Myocyte (in vitro differentiated cells): ENCODE measurements at regions not wholly inside any gene's neighbourhood (a gene's known extent, or its start where the extent isn't known, plus 50 kb on each side); places are given as distances from the start of the nearest gene placed in this dataset.
"Not testable (repeated sequence)": the region's sequence is repeated elsewhere in the genome, so short reads cannot be mapped to it uniquely, and the experiment has no call there.

ENCODE experiments used
- DNase-seq: peaks from one replicate; pipeline ENCODE4 v3.0.0-alpha.2; 2012; ENCODE audit warnings: low read depth

DNA sequence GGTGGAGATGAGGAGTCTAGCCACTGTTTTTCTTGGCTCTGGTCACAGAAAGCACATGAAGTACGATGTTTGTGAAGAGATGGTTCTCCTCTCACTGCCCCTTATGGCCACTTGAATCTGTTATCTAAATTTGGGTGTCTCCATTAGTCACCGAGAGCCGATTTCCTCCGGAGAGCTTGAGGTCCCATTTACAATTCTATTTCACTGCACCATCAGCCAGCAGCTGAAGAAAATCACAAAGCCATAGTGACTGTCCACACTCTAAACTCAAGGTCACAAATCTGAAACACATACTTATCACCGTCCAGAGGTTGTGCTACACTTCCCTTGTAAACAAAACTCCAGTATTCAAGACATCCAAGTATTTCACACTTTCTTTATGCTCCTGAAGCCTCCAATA, 207.2 kb upstream of the FRG1 start:
- not testable (repeated sequence) for DNase-seq

DNA sequence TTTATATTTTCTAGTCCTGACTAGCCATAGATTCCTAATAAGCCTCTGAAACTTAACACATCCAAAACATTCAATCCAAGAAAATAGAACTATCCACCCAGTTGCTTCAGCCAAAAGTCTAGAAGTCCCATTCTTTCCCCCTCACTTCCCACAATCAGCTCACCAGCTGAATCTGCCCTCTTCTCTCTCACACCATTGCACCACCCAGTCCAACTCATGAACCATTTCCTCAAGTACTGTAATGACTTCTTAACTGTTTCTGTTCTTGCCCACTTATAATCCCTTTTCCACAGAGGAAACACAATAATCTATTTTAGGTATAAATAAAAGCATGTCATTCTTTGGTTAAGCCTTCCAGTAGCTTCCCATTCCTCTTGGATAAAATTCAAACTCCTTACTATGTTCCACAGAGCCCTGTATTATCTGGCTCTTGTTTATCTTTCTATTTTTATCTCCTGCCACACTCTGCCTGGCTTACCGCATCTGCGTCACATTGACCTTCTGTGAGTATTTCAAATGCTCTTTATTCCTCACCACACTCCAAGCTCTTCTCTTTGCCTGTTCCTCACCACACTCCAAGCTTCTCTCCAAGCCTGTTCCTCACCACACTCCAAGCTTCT, 205.9 kb upstream of the FRG1 start:
- peak; percentile 0 for DNase-seq

DNA sequence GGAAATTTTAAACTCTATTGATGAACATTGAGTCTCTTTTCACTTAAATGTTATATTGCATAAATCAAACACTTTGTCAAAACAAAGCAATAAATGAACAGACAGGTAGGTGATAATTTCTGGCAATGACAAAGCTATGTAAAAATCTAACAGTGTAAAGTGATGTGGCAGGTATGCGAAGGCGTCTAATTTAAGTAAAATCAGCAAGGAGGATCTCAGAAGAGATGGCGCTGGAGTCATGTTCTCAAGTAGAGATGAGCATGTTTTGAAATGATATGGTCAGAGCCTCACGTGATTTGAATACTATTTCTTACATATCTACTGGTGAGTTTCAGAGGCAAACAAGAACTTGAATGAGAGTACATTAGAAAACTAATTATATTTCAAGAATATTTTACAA, 204.0 kb upstream of the FRG1 start:
- not testable (repeated sequence) for DNase-seq

- DNase-seq, result not testable (repeated sequence)
Measured at GRCh38 chr4:189740118-189740517, 200.6 kb upstream of the FRG1 start.

DNA sequence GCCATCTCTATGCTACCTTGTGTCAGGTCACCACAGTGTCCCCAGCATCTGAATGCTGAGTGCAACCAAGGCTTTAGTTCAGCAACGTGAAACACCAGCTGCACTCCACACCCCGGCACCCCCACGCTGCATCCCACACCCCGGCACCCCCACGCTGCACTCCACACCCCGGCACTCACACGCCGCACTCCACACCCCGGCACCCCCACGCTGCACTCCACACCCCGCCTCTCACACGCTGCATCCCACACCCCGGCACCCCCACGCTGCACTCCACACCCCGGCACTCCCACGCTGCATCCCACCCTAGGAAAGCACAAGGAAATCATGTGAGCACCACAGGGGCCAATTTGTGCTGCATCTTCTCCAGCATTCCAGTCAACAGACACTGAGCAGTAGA, 199.8 kb upstream of the FRG1 start:
- no peak for DNase-seq

DNA sequence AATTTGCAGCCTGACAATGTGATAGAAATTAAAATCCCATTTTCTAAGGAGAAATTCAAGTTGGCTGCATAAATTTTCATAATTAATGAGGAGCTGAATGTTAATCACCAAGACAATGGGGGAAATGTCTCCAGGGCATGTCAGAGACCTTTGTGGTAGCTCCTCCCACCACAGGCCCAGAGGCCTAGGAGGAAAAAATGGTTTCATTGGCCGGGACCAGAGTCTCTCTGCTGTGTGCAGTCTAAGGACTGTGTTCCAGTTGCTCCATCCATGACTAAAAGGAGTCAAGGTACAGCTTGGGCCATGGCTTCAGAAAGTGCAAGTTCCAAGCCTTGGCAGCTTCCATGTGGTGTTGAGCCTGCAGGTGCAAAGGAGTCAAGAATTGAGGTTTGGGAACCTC, 187.6 kb upstream of the FRG1 start:
- not testable (repeated sequence) for DNase-seq

GRCh38 chr4:189763583-189763982, 177.1 kb upstream of the FRG1 start:
- DNase-seq, result no peak

GRCh38 chr4:189765301-189765700, 175.4 kb upstream of the FRG1 start:
- no peak for DNase-seq

DNA sequence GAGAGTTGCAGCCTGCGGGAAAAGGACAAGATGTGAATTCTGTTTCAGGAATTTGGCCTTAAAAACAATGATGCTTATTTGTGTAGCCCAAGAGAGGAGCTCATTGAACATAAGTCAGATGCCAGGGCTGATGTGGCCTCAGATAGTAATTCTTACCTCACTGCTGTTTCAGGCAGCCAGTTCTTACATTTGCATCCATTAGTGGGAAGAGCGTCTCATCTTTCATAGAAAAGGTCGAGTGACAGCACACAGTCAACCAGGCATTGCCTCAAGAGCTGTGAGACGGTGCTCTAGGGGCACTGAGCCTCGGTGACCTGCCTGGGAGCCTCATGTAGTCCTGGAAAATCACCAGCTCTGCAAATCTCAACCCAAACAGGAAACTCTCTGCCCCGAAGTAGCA, 174.9 kb upstream of the FRG1 start:
- DNase-seq, result no peak

DNA sequence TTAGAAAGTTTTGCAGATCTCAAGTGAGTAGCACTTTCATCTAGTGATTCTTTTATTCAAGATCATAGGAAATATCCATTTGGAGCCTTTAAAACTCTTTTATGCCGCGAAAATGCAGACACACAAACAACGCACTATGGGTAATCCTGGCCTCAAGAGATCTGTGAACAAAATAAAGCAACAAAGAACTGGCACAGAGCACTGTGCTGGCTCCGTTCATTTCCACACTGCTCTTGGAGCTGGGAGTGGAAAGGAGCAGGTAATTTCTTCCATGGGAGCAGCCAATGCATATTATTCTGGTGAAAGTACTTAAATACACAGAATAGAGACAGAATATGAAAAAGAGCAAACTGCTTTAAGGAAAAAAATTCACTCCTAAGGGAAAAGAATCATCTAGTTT, 172.7 kb upstream of the FRG1 start:
- DNase-seq, result no peak

DNA sequence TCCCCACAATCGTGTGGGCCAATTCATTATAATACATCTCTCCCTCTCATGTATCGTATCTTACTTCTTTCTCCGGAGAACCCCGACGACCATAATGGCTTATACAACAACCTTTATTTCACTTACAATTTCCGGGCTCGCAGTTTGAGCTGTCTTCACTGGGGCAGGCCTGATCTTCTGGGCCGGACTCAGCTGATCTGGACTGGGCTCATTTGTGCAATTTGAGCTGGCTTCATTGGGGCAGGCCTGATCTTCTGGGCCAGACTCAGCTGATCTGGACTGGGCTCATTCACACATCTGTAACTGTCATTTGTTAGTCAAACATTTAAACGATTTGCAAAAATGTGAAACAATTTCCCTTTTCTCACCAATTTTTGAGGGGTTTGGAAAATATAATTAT, 171.5 kb upstream of the FRG1 start:
- no peak for DNase-seq

- no peak for DNase-seq
Measured at GRCh38 chr4:189771696-189772361, 168.8 kb upstream of the FRG1 start.

DNA sequence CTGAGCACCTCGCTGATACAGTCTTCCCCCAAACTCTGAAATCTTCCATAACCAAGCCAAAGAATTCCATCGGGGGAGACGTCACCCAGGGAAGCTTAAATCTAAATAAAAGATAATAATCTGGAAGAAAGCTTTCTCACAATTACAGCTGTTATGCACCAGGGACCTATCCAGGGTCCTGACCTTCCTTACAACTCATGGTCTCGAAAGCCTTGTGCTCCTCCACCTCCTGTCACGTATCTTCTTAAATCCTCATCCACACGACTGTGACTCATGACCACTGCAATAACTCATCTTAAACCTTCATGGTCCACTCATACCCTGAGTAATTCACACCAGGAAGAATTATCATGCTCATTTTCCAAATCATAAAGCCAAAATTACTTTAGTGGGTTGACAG, 166.8 kb upstream of the FRG1 start:
- peak; percentile 3 for DNase-seq

GRCh38 chr4:189779281-189779980, 161.2 kb upstream of the FRG1 start:
- no peak for DNase-seq

GRCh38 chr4:189780391-189780790, 160.3 kb upstream of the FRG1 start:
- DNase-seq, result no peak

GRCh38 chr4:189784651-189785050, 156.0 kb upstream of the FRG1 start:
- no peak for DNase-seq

GRCh38 chr4:189785257-189785656, 155.4 kb upstream of the FRG1 start:
- DNase-seq, result no peak

DNA sequence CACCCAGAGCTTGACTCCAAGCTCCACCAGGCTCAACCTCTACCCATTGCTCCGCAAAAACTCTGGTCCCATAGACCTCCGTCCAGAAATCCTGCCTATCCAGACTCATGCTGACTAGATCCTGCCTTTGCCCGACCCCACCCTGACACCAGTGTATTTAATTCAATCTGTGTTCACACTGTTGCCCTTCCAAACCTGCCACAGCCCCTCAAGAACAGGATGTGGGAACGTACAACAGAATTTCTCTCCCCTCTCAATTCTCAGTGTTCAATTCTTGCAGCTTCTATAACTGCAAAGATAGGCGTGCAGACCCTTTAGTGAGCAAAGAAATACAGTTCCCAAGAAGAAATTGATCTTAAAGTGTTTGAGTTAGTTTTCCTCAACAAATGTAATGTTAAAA, 154.2 kb upstream of the FRG1 start:
- DNase-seq, result no peak

- no peak for DNase-seq
Measured at GRCh38 chr4:189787216-189788031, 153.2 kb upstream of the FRG1 start.

DNA sequence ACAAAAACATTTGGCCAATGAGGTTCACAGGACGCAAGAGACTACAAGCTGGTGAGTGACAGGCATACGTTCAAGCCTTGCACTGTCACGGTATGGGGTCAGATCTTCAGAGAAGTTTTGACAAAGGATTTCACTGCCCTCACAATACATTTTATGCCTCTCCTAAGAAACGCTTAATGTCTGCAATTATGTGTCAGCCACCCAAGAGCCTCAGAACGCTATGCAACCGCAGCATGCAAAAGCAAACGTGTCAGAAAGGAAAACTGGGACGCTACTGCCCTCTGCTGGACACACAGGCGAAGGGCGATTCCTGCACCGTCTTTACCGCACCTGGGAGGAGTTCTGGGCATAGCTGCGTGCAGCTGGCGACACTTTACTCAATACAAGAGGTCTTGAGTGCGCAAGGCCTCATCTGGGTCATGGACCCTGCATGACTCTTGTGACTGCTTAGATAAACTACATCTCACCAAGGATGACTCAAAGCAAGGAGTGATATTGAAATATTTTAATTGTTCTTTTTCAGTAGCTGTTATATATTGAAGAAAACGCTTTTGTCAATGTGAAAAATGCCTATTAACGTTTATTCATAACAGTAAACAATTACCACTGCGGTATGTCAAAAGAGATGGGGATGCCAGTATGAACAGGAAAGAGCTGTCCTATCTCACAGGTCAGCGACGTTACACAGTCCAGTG, 147.6 kb upstream of the FRG1 start:
- DNase-seq, result peak; percentile 66

DNA sequence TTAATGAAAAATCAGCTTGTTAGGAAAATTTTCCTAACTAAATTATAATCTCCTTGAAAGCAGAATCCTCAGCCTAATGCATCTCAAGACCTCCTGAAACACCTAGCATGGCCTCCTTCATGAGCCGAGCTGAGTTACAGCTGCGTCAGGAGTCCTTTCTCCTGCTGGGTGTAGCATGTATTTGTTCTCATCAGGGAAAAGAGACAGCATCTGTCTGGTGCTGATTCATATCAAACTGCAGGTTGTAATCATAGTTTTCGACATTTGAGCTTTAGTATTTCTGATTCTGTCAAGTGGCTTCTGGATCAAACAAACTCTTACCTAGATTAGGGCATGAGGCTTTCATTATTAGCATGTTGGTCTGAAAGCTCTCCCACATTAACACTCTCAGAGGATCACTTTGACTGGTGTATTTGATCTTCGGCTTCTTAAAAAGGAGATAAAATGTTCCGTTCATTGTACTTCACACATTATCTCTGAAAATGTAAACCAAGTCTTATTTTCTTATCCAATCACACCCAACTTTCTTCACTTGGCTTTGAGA, 140.1 kb upstream of the FRG1 start:
- DNase-seq, result no peak
